ENCODE measurements at regions not wholly inside any gene's neighbourhood (a gene's known extent, or its start where the extent isn't known, plus 50 kb on each side); places are given as distances from the start of the nearest gene placed in this dataset.

DNA sequence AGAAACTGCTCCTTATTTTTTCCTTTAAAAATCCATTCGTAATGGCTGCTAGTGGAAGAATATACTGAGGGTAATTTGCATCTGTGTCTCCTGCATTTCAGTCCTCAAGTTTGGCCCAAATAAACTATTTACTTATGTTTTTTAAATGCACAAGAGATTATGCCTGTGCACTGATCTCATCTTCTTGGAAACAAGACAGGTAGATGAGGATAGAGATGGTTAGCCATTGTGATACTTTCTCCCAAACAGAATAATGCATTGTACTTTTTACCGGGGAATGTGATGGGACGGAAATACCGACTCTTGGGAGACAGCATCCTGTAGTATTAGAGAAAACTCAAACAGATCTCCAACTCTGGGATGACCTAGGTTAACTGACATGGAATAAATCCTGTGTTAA lies 72.5 kb upstream of the DAB2 start:
- Histone ChIP-seq H3K4ac (ENCODE audit: low read depth, low read length) (no peak overlapping the region), H3T11ph (ENCODE audit: low read length) (no peak overlapping the region), H2BK120ac (ENCODE audit: low read depth, low read length, poor library complexity, severe bottlenecking) (no peak overlapping the region), H3K9ac (ENCODE audit: extremely low read depth, insufficient read length, low read length) (no peak overlapping the region), H3K14ac (ENCODE audit: insufficient read depth, low read length) (no peak overlapping the region), H4K91ac (ENCODE audit: insufficient read length, low read depth, low read length) (no peak overlapping the region), H3K9me3 (ENCODE audit: control insufficient read depth, low read depth, low read length) (no peaks in the 10 kb centered on the region), H3K4me1 (ENCODE audit: insufficient read depth, low read length) (peaks cover 4% of the 10 kb centered on the region; the same call in 1 of the 2 replicates), H3K4me2 (ENCODE audit: insufficient read depth, insufficient read length, low read length) (no peak overlapping the region), H3K23ac (ENCODE audit: insufficient read length, low read depth, low read length) (no peak overlapping the region), H2AK5ac (ENCODE audit: insufficient read length, low read length) (no peak overlapping the region), H2BK5ac (ENCODE audit: insufficient read length, low read length) (no peak overlapping the region), H4K8ac (replicated peaks; ENCODE audit: insufficient read length, low read depth, low read length) (no peak overlapping the region), H2BK12ac (ENCODE audit: insufficient read length, low read depth, low read length) (no peak overlapping the region), H4K5ac (ENCODE audit: insufficient read length, low read depth, low read length) (no peak overlapping the region), H3K27me3 (ENCODE audit: insufficient read depth, low read length) (no peaks in the 10 kb centered on the region), H3K79me2 (ENCODE audit: insufficient read depth, low read length) (no peaks in the 10 kb centered on the region), H4K20me1 (ENCODE audit: control insufficient read depth, insufficient read depth, insufficient read length) (no peaks in the 10 kb centered on the region), H3K23me2 (ENCODE audit: insufficient read length, low read depth, low read length, poor library complexity, severe bottlenecking) (no peaks in the 10 kb centered on the region), H3K27ac (ENCODE audit: insufficient read length, low read depth, low read length) (no peak overlapping the region), H3K56ac (ENCODE audit: insufficient read length, low read depth, low read length) (no peak overlapping the region), H2BK20ac (ENCODE audit: low read depth, low read length, poor library complexity, severe bottlenecking) (no peak overlapping the region), H2BK15ac (ENCODE audit: low read depth, low read length) (no peak overlapping the region), H2AFZ (ENCODE audit: low read length) (no peak overlapping the region), H3K18ac (ENCODE audit: insufficient read length, low read depth, low read length) (no peak overlapping the region), H3K79me1 (ENCODE audit: insufficient read depth, low read depth, low read length, poor library complexity, severe bottlenecking) (no peaks in the 10 kb centered on the region)
- Mint-ChIP-seq H3K27ac (no peak overlapping the region), H3K4me1 (peaks cover 3 to 7% of the 10 kb centered on the region in 2 experiments), H3K9me3 (no peaks in the 10 kb centered on the region; a peak in 1 of 5 replicates), H3K4me3 (no peak overlapping the region), H3K36me3 (ENCODE audit: insufficient read depth in 1 of 3, low read depth in 3 of 3) (no peaks in the 10 kb centered on the region), H3K27me3 (ENCODE audit: low read depth) (no peaks in the 10 kb centered on the region)
- TF ChIP-seq, protein P1, sequence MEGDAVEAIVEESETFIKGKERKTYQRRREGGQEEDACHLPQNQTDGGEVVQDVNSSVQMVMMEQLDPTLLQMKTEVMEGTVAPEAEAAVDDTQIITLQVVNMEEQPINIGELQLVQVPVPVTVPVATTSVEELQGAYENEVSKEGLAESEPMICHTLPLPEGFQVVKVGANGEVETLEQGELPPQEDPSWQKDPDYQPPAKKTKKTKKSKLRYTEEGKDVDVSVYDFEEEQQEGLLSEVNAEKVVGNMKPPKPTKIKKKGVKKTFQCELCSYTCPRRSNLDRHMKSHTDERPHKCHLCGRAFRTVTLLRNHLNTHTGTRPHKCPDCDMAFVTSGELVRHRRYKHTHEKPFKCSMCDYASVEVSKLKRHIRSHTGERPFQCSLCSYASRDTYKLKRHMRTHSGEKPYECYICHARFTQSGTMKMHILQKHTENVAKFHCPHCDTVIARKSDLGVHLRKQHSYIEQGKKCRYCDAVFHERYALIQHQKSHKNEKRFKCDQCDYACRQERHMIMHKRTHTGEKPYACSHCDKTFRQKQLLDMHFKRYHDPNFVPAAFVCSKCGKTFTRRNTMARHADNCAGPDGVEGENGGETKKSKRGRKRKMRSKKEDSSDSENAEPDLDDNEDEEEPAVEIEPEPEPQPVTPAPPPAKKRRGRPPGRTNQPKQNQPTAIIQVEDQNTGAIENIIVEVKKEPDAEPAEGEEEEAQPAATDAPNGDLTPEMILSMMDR (conservative IDR thresholded peaks at IDR 0.05), result no peak
- WGBS (ENCODE audit: extremely low coverage, insufficient read length, low lambda C conversion rate), result no CpG with 5 or more reads among the region's 4 CpGs
- no peak for DNase-seq

All from H9 (cell line).